K562 (cell line): ENCODE measurements at regions not wholly inside any gene's neighbourhood (a gene's known extent, or its start where the extent isn't known, plus 50 kb on each side); places are given as distances from the start of the nearest gene placed in this dataset.

Source experiments
- ARID1B ChIP-seq: fragments of 450-650 bp; IDR thresholded peaks from 2 replicates; pipeline ENCODE4 v1.6.1; 2016; ENCODE audit warnings: antibody characterized with exemption, mild to moderate bottlenecking, inconsistent platforms
- ARID3B ChIP-seq: fragments of 250-450 bp; sonication (Bioruptor Pico); IDR thresholded peaks from 2 replicates; pipeline ENCODE4 v1.4.0; 2020; ENCODE audit warnings: borderline replicate concordance
- CTCF ChIP-seq, 3 experiments: IDR thresholded peaks in 2 of 3; conservative IDR thresholded peaks in 1 of 3; 2 replicates each; pipeline ENCODE4 v1.5.1; 2011 to 2012; ENCODE audit warnings: low read length in 3 of 3, mild to moderate bottlenecking in 3 of 3, control low read depth in 2 of 3, improper control_type of control experiment in 1 of 3, inconsistent platforms in 1 of 3, low read depth in 1 of 3, mixed read lengths in 1 of 3, moderate library complexity in 1 of 3; ENCODE audit not compliant: insufficient read depth in 2 of 3
- EZH2 ChIP-seq: IDR thresholded peaks from 2 replicates; pipeline ENCODE4 v1.6.1; 2012; ENCODE audit warnings: low read depth, mild to moderate bottlenecking, inconsistent platforms, low read length, borderline replicate concordance
- HCFC1 ChIP-seq: IDR thresholded peaks from 2 replicates; pipeline ENCODE4 v1.6.1; 2012; ENCODE audit warnings: low read depth, low read length, improper control_type of control experiment
- HNRNPK ChIP-seq: fragments of 200-400 bp; formaldehyde crosslinking; IDR thresholded peaks from one replicate; pipeline ENCODE4 v1.6.1; 2018; ENCODE audit warnings: mild to moderate bottlenecking, low read depth, low read length; ENCODE audit not compliant: poor library complexity, severe bottlenecking
- KDM1A ChIP-seq, 2 experiments: fragments of 450-650 bp; IDR thresholded peaks; 2 replicates each; pipeline ENCODE4 v1.6.1; 2016; ENCODE audit warnings: mild to moderate bottlenecking in 2 of 2
- MAX ChIP-seq: sonication (generic); formaldehyde crosslinking; IDR thresholded peaks from 2 replicates; pipeline ENCODE4 v1.9.0; 2022; ENCODE audit warnings: mild to moderate bottlenecking, missing genetic modification reagents
- POLR2A ChIP-seq: fragments of 450-650 bp; conservative IDR thresholded peaks from 2 replicates; pipeline ENCODE4 v1.6.1; 2016
- POLR2AphosphoS5 ChIP-seq: IDR thresholded peaks from 2 replicates; pipeline ENCODE4 v1.6.1; 2011; ENCODE audit warnings: mild to moderate bottlenecking, low read depth, low read length, moderate library complexity; ENCODE audit not compliant: control insufficient read depth, insufficient read depth
- POU5F1 ChIP-seq: fragments of 150-350 bp; IDR thresholded peaks from 2 replicates; pipeline ENCODE4 v1.6.1; 2014; ENCODE audit warnings: borderline replicate concordance, low read length, low read depth, mild to moderate bottlenecking; ENCODE audit not compliant: partially characterized antibody
- RFX5 ChIP-seq: IDR thresholded peaks from 2 replicates; pipeline ENCODE4 v1.6.1; 2011; ENCODE audit warnings: low read depth, mild to moderate bottlenecking, improper control_type of control experiment, low read length
- SP2 ChIP-seq: IDR thresholded peaks from 2 replicates; pipeline ENCODE4 v1.6.1; 2011; ENCODE audit warnings: mild to moderate bottlenecking, low read depth, low read length, moderate library complexity; ENCODE audit not compliant: poor library complexity, severe bottlenecking; ENCODE audit errors: extremely low read depth
- TF ChIP-seq, protein P1 (sequence below): sonication (generic); formaldehyde crosslinking; IDR thresholded peaks from 2 replicates; pipeline ENCODE4 v1.8.1; 2022; ENCODE audit warnings: missing genetic modification reagents

- TF ChIP-seq HCFC1 = no peak
- no peak for TF ChIP-seq CTCF (IDR thresholded peaks at IDR 0.05 in 2 of 3, conservative IDR thresholded peaks at IDR 0.05 in 1 of 3; ENCODE audit: insufficient read depth in 2 of 3, low read depth in 1 of 3, low read length in 3 of 3)
- TF ChIP-seq POLR2AphosphoS5 = no peak
- TF ChIP-seq MAX (CRISPR knock-in tag) = no peak
- no peak for TF ChIP-seq EZH2
- no peak for TF ChIP-seq POLR2A
- no peak for TF ChIP-seq KDM1A (IDR thresholded peaks at IDR 0.05)
- no peak for TF ChIP-seq ARID1B
- TF ChIP-seq, protein P1, sequence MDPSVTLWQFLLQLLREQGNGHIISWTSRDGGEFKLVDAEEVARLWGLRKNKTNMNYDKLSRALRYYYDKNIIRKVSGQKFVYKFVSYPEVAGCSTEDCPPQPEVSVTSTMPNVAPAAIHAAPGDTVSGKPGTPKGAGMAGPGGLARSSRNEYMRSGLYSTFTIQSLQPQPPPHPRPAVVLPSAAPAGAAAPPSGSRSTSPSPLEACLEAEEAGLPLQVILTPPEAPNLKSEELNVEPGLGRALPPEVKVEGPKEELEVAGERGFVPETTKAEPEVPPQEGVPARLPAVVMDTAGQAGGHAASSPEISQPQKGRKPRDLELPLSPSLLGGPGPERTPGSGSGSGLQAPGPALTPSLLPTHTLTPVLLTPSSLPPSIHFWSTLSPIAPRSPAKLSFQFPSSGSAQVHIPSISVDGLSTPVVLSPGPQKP (CRISPR knock-in tag) = no peak
- TF ChIP-seq ARID3B = no peak
- no peak for TF ChIP-seq SP2
- TF ChIP-seq RFX5 = no peak
- no peak for TF ChIP-seq HNRNPK
- TF ChIP-seq POU5F1 = no peak
These were observed 2861.4 kb upstream of the PCDH20 start for GRCh38 chr13:64277097-64277496.
